CD4-positive, alpha-beta T cell (primary cell): ENCODE measurements at regions not wholly inside any gene's neighbourhood (a gene's known extent, or its start where the extent isn't known, plus 50 kb on each side); places are given as distances from the start of the nearest gene placed in this dataset.

Experiments used
- ATAC-seq: fragments of 200-7000 bp; cut with Tn5 transposase; one replicate; pipeline ENCODE4 v1.10.0; 2022; ENCODE audit warnings: mild to moderate bottlenecking; ENCODE audit not compliant: poor library complexity
- CTCF ChIA-PET: fragments of 350-600 bp; sonication (Branson Sonifier 250); formaldehyde crosslinking; loops from one replicate; lab custom pipeline; 2021; ENCODE audit warnings: antibody characterized with exemption, inconsistent platforms; lab: Charles Lee
- POLR2A ChIA-PET: fragments of 350-600 bp; sonication (Branson Sonifier 250); formaldehyde crosslinking; loops from one replicate; lab custom pipeline; 2021; ENCODE audit warnings: antibody characterized with exemption, inconsistent platforms; lab: Charles Lee
- DNase-seq, 14 experiments: peaks; one replicate each; pipeline ENCODE4 v3.0.0-alpha.2; 2013 to 2020; ENCODE audit warnings: mixed read lengths in 2 of 14
- H3K27ac ChIP-seq, 2 donors: one replicate each; pipeline versions ENCODE4 v1.5.1 to v1.7.0; 2013; ENCODE audit warnings: low read length in 2 of 2, low read depth in 1 of 2, mild to moderate bottlenecking in 1 of 2
- H3K27me3 ChIP-seq, 2 experiments: 1 replicate in 1 of 2; 2 replicates in 1 of 2; pipeline versions ENCODE4 v1.6.1 to v1.7.0; 2013; ENCODE audit warnings: low read length in 2 of 2, control low read depth in 1 of 2, mild to moderate bottlenecking in 1 of 2, moderate library complexity in 1 of 2; ENCODE audit not compliant: insufficient read depth in 2 of 2, control insufficient read depth in 1 of 2
- H3K36me3 ChIP-seq: one replicate; pipeline ENCODE4 v1.6.1; 2013; ENCODE audit warnings: low read length, control low read depth; ENCODE audit not compliant: insufficient read depth
- H3K4me1 ChIP-seq: one replicate; pipeline ENCODE4 v1.6.1; 2013; ENCODE audit warnings: low read length, control low read depth; ENCODE audit not compliant: insufficient read depth
- H3K4me3 ChIP-seq: one replicate; pipeline ENCODE4 v1.5.1; 2013; ENCODE audit warnings: mild to moderate bottlenecking, low read length, moderate library complexity
- H3K9me3 ChIP-seq, 2 experiments: 1 replicate in 1 of 2; 2 replicates in 1 of 2; pipeline versions ENCODE4 v1.6.1 to v1.7.0; 2013; ENCODE audit warnings: low read length in 2 of 2, mild to moderate bottlenecking in 2 of 2, control low read depth in 1 of 2, moderate library complexity in 1 of 2; ENCODE audit not compliant: control insufficient read depth in 1 of 2, insufficient read depth in 1 of 2
- H3K27ac Mint-ChIP-seq: one replicate; pipeline ENCODE4 v1.8.0; 2020; ENCODE audit warnings: mixed read lengths
- H3K27me3 Mint-ChIP-seq: one replicate; pipeline ENCODE4 v1.8.0; 2021; ENCODE audit warnings: mixed read lengths
- H3K36me3 Mint-ChIP-seq: one replicate; pipeline ENCODE4 v1.8.0; 2021; ENCODE audit warnings: low read depth, mixed read lengths
- H3K4me1 Mint-ChIP-seq: one replicate; pipeline ENCODE4 v1.8.0; 2021; ENCODE audit warnings: low read depth, mixed read lengths
- H3K4me3 Mint-ChIP-seq: one replicate; pipeline ENCODE4 v1.8.0; 2020; ENCODE audit warnings: mild to moderate bottlenecking, mixed read lengths
- H3K9me3 Mint-ChIP-seq: one replicate; pipeline ENCODE4 v1.8.0; 2020; ENCODE audit warnings: mixed read lengths
- CTCF ChIP-seq: fragments of 200-600 bp; IDR thresholded peaks from one replicate; pipeline ENCODE4 v1.8.0; 2022; ENCODE audit warnings: antibody characterized with exemption, mild to moderate bottlenecking
- intact Hi-C, 2 experiments: fragments of 100-400 bp; cut with DNase I in 1 of 2; cut with micrococcal nuclease in 1 of 2; formaldehyde crosslinking; loops; one replicate each; pipeline versions ENCODE4 v1.15.1 to v1.9.0; 2023 to 2025; cut with DNase I, micrococcal nuclease

- Histone ChIP-seq H3K36me3 (no peaks in the 10 kb centered on the region), H3K27ac (no peak overlapping the region), H3K27me3 (no peaks in the 10 kb centered on the region), H3K4me1 (no peaks in the 10 kb centered on the region), H3K4me3 (no peak overlapping the region), H3K9me3 (no peaks in the 10 kb centered on the region)
- TF ChIP-seq CTCF = no peak
- H3K27me3 Mint-ChIP-seq = peaks cover 6% of the 10 kb centered on the region
- no peak overlapping the region for H3K27ac Mint-ChIP-seq
- no peaks in the 10 kb centered on the region for H3K36me3 Mint-ChIP-seq
- ChIA-PET POLR2A (no interaction called here), CTCF (no interaction called here)
- intact Hi-C loops = no loop called here
- H3K9me3 Mint-ChIP-seq = no peaks in the 10 kb centered on the region
- no peak overlapping the region for H3K4me3 Mint-ChIP-seq
- no peak for ATAC-seq
- H3K4me1 Mint-ChIP-seq = no peaks in the 10 kb centered on the region
- DNase-seq = no peak
Measured at GRCh38 chr4:14023036-14023435, 395.5 kb upstream of the BOD1L1 start.

- Mint-ChIP-seq H3K4me3 (no peak overlapping the region), H3K27ac (no peak overlapping the region), H3K27me3 (peaks cover 6% of the 10 kb centered on the region), H3K36me3 (no peaks in the 10 kb centered on the region), H3K9me3 (no peaks in the 10 kb centered on the region), H3K4me1 (no peaks in the 10 kb centered on the region)
- peaks cover 0 to 2% of the 10 kb centered on the region in 2 experiments for H3K9me3 ChIP-seq
- ChIA-PET POLR2A (no interaction called here), CTCF (no interaction called here)
- H3K4me1 ChIP-seq = no peaks in the 10 kb centered on the region
- DNase-seq = no peak
- intact Hi-C loops = no loop called here
- no peaks in the 10 kb centered on the region for H3K27me3 ChIP-seq
- no peak for ATAC-seq
- H3K36me3 ChIP-seq = no peaks in the 10 kb centered on the region
- no peak overlapping the region for H3K27ac ChIP-seq
- no peak overlapping the region for H3K4me3 ChIP-seq
- no peak for TF ChIP-seq CTCF
Measured at GRCh38 chr4:14023896-14024295, 396.4 kb upstream of the BOD1L1 start.

GRCh38 chr4:14025111-14025510, 397.6 kb upstream of the BOD1L1 start:
- DNase-seq (no peak), ATAC-seq (no peak)
- H3K36me3 Mint-ChIP-seq = no peaks in the 10 kb centered on the region
- no peaks in the 10 kb centered on the region for H3K9me3 Mint-ChIP-seq
- Histone ChIP-seq H3K4me3 (no peak overlapping the region), H3K4me1 (no peaks in the 10 kb centered on the region), H3K27me3 (no peaks in the 10 kb centered on the region), H3K27ac (no peak overlapping the region), H3K36me3 (no peaks in the 10 kb centered on the region), H3K9me3 (peaks cover 0 to 3% of the 10 kb centered on the region in 2 experiments)
- no peak for TF ChIP-seq CTCF
- H3K27ac Mint-ChIP-seq = no peak overlapping the region
- ChIA-PET POLR2A (no interaction called here), CTCF (no interaction called here)
- intact Hi-C loops = no loop called here
- H3K4me1 Mint-ChIP-seq = no peaks in the 10 kb centered on the region
- no peak overlapping the region for H3K4me3 Mint-ChIP-seq
- no peaks in the 10 kb centered on the region for H3K27me3 Mint-ChIP-seq
